ENCODE measurements at regions not wholly inside any gene's neighbourhood (a gene's known extent, or its start where the extent isn't known, plus 50 kb on each side); places are given as distances from the start of the nearest gene placed in this dataset.

DNA sequence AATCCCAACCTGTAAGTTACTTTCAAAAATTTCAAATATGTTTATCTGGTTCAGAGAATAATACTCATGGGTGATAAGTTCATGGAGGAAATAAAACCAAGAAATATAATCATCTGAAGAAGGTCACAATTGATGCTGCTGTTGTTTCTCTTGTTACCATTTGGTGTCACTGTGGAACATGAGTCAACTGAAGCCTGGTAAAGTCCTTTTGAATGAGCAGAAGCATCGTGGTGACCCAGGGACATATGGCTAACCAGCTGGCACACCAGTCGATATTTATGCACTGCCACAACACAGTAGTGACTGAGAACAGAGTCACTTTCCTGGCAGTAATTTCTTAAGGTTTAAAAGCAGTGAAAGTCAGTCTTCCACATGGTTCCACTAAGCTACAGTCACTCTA is 612.9 kb upstream of the TLE4 start:
- intact Hi-C loops (cut with DNase I; ENCODE audit: low total_unique reads), result no loop called here
- H3K4me1 ChIP-seq, result no peaks in the 10 kb centered on the region
- WGBS, 2 donors, result 73 to 79% methylated on average over 2 of the region's 2 CpGs
- TF ChIP-seq POLR2A (IDR thresholded peaks at IDR 0.05) (no peak), CTCF (IDR thresholded peaks at IDR 0.05) (no peak)
- no peak overlapping the region for H3K27ac ChIP-seq
- H3K4me3 ChIP-seq, result no peak overlapping the region
- no peak for DNase-seq
- H3K9me3 ChIP-seq, result no peaks in the 10 kb centered on the region
- no peaks in the 10 kb centered on the region for H3K36me3 ChIP-seq (ENCODE audit: low read depth, missing control alignments)
- no peaks in the 10 kb centered on the region for H3K27me3 ChIP-seq

DNA sequence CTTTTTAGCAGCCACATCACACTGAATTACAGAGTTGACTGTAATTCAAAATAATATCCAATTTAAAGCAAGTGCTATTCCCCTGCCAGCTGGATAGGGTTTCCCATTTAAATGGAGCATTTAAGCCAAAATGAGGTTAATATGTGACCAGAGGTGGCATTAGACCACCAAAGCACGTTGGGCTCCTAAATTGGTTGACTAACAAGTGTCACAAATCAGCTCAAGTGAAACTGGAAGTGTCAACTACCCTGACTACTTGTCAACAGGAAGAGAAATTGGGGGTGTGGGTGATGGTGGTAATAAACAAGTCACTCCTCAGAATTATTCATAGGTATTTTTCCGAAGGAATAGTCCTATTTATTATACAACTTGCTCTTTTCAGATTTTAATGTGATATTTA is 609.6 kb upstream of the TLE4 start:
- DNase-seq, result no peak
- WGBS, 2 donors, result 63 to 70% methylated on average over 2 of the region's 2 CpGs
- TF ChIP-seq POLR2A (IDR thresholded peaks at IDR 0.05), result no peak
- TF ChIP-seq CTCF (IDR thresholded peaks at IDR 0.05), result no peak
- Histone ChIP-seq H3K4me3 (no peak overlapping the region), H3K27ac (no peak overlapping the region), H3K9me3 (no peaks in the 10 kb centered on the region), H3K36me3 (ENCODE audit: low read depth, missing control alignments) (no peaks in the 10 kb centered on the region), H3K4me1 (no peaks in the 10 kb centered on the region), H3K27me3 (no peaks in the 10 kb centered on the region)
- intact Hi-C loops (cut with DNase I; ENCODE audit: low total_unique reads), result no loop called here

GRCh38 chr9:78963911-78964310 is 607.9 kb upstream of the TLE4 start:
- no peak for DNase-seq
- intact Hi-C loops (cut with DNase I; ENCODE audit: low total_unique reads), result no loop called here
- H3K9me3 ChIP-seq, result no peaks in the 10 kb centered on the region
- H3K36me3 ChIP-seq (ENCODE audit: low read depth, missing control alignments), result no peaks in the 10 kb centered on the region
- H3K4me3 ChIP-seq, result no peak overlapping the region
- no peaks in the 10 kb centered on the region for H3K27me3 ChIP-seq
- no peak overlapping the region for H3K27ac ChIP-seq
- H3K4me1 ChIP-seq, result no peaks in the 10 kb centered on the region
- TF ChIP-seq CTCF (IDR thresholded peaks at IDR 0.05) (no peak), POLR2A (IDR thresholded peaks at IDR 0.05) (no peak)

GRCh38 chr9:78967596-78968217 is 604.1 kb upstream of the TLE4 start:
- Histone ChIP-seq H3K4me1 (no peaks in the 10 kb centered on the region), H3K9me3 (no peaks in the 10 kb centered on the region), H3K27me3 (no peaks in the 10 kb centered on the region), H3K36me3 (ENCODE audit: low read depth, missing control alignments) (no peaks in the 10 kb centered on the region), H3K27ac (no peak overlapping the region), H3K4me3 (no peak overlapping the region)
- 90% methylated on average over 3 of the region's 3 CpGs for WGBS, 2 donors
- TF ChIP-seq CTCF (IDR thresholded peaks at IDR 0.05) (no peak), POLR2A (IDR thresholded peaks at IDR 0.05) (no peak)
- DNase-seq, result no peak
- intact Hi-C loops (cut with DNase I; ENCODE audit: low total_unique reads), result no loop called here

GRCh38 chr9:78970375-78970774 is 601.4 kb upstream of the TLE4 start:
- H3K36me3 ChIP-seq (ENCODE audit: low read depth, missing control alignments), result no peaks in the 10 kb centered on the region
- H3K4me3 ChIP-seq, result no peak overlapping the region
- no peak for DNase-seq
- H3K9me3 ChIP-seq, result no peaks in the 10 kb centered on the region
- no peak overlapping the region for H3K27ac ChIP-seq
- intact Hi-C loops (cut with DNase I; ENCODE audit: low total_unique reads), result no loop called here
- H3K27me3 ChIP-seq, result no peaks in the 10 kb centered on the region
- H3K4me1 ChIP-seq, result no peaks in the 10 kb centered on the region
- TF ChIP-seq POLR2A (IDR thresholded peaks at IDR 0.05) (no peak), CTCF (IDR thresholded peaks at IDR 0.05) (no peak)
- WGBS, 2 donors, result 81 to 85% methylated on average over 2 of the region's 2 CpGs

Measured in testis (tissue), 2 donors.